Smooth muscle cell (in vitro differentiated cells): ENCODE measurements at regions not wholly inside any gene's neighbourhood (a gene's known extent, or its start where the extent isn't known, plus 50 kb on each side); places are given as distances from the start of the nearest gene placed in this dataset.

ENCODE experiments used
- DNase-seq: peaks from one replicate; lab custom pipeline; 2025; ENCODE audit not compliant: unreplicated experiment; lab: John Stamatoyannopoulos, UW
- H2AFZ ChIP-seq: fragments of 200-600 bp; sonication (generic); 2 replicates; pipeline ENCODE4 v1.6.0; 2016; ENCODE audit warnings: antibody characterized with exemption, low read depth, mild to moderate bottlenecking
- H3F3A ChIP-seq: fragments of 200-600 bp; sonication (generic); 2 replicates; pipeline ENCODE4 v1.6.0; 2017; ENCODE audit warnings: antibody characterized with exemption, low read depth
- H3K27ac ChIP-seq: fragments of 200-600 bp; sonication (generic); 2 replicates; pipeline ENCODE4 v1.5.1; 2016; ENCODE audit warnings: low read depth, mild to moderate bottlenecking
- H3K27me3 ChIP-seq: fragments of 200-600 bp; sonication (generic); 2 replicates; pipeline ENCODE4 v1.6.1; 2016; ENCODE audit warnings: low read depth, mild to moderate bottlenecking
- H3K36me3 ChIP-seq: fragments of 200-600 bp; sonication (generic); 2 replicates; pipeline ENCODE4 v1.5.1; 2016; ENCODE audit warnings: low read depth
- H3K4me1 ChIP-seq: fragments of 200-600 bp; sonication (generic); 2 replicates; pipeline ENCODE4 v1.5.1; 2016; ENCODE audit warnings: low read depth
- H3K4me2 ChIP-seq: fragments of 200-600 bp; sonication (generic); 2 replicates; pipeline ENCODE4 v1.6.0; 2016; ENCODE audit warnings: mild to moderate bottlenecking
- H3K4me3 ChIP-seq: fragments of 200-600 bp; sonication (generic); 2 replicates; pipeline ENCODE4 v1.5.1; 2016; ENCODE audit warnings: mild to moderate bottlenecking
- H3K79me2 ChIP-seq: fragments of 200-600 bp; sonication (generic); 2 replicates; pipeline ENCODE4 v1.6.0; 2016; ENCODE audit warnings: low read depth, mild to moderate bottlenecking
- H3K9ac ChIP-seq: fragments of 200-600 bp; sonication (generic); 2 replicates; pipeline ENCODE4 v1.6.0; 2016; ENCODE audit warnings: low read depth
- H3K9me3 ChIP-seq: fragments of 200-600 bp; sonication (generic); replicated peaks from 2 replicates; pipeline ENCODE4 v1.5.1; 2016; ENCODE audit warnings: low read depth
- H4K20me1 ChIP-seq: fragments of 200-600 bp; sonication (generic); 2 replicates; pipeline ENCODE4 v1.6.0; 2016; ENCODE audit warnings: low read depth
- WGBS: methylation state at CpG from one replicate; pipeline ENCODE4 v1.1.7; 2016; ENCODE audit warnings: low lambda C conversion rate; 5-methylcytosine and 5-hydroxymethylcytosine counted together
- TF ChIP-seq, protein P1 (sequence below): fragments of 200-600 bp; sonication (generic); IDR thresholded peaks from 2 replicates; pipeline ENCODE4 v1.5.1; 2017; ENCODE audit warnings: borderline replicate concordance, mild to moderate bottlenecking, antibody characterized with exemption; ENCODE audit not compliant: insufficient read depth, poor library complexity, severe bottlenecking

GRCh38 chr21:43313939-43314405 lies 113.0 kb downstream of the SIK1 start:
- 86% methylated on average over 9 of the region's 9 CpGs for WGBS
- no peaks in the 10 kb centered on the region for H3K9me3 ChIP-seq
- no peaks in the 10 kb centered on the region for H3K79me2 ChIP-seq
- DNase-seq: no peak
- no peaks in the 10 kb centered on the region for H3K36me3 ChIP-seq
- TF ChIP-seq, protein P1, sequence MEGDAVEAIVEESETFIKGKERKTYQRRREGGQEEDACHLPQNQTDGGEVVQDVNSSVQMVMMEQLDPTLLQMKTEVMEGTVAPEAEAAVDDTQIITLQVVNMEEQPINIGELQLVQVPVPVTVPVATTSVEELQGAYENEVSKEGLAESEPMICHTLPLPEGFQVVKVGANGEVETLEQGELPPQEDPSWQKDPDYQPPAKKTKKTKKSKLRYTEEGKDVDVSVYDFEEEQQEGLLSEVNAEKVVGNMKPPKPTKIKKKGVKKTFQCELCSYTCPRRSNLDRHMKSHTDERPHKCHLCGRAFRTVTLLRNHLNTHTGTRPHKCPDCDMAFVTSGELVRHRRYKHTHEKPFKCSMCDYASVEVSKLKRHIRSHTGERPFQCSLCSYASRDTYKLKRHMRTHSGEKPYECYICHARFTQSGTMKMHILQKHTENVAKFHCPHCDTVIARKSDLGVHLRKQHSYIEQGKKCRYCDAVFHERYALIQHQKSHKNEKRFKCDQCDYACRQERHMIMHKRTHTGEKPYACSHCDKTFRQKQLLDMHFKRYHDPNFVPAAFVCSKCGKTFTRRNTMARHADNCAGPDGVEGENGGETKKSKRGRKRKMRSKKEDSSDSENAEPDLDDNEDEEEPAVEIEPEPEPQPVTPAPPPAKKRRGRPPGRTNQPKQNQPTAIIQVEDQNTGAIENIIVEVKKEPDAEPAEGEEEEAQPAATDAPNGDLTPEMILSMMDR: no peak
- H3K4me1 ChIP-seq: peaks cover 10% of the 10 kb centered on the region
- peaks cover 12% of the 10 kb centered on the region for H3F3A ChIP-seq
- no peaks in the 10 kb centered on the region for H3K27me3 ChIP-seq
- H3K4me3 ChIP-seq: no peak overlapping the region
- H3K27ac ChIP-seq: no peak overlapping the region
- H2AFZ ChIP-seq: no peak overlapping the region
- no peaks in the 10 kb centered on the region for H4K20me1 ChIP-seq
- H3K4me2 ChIP-seq: no peak overlapping the region
- H3K9ac ChIP-seq: no peak overlapping the region

DNA sequence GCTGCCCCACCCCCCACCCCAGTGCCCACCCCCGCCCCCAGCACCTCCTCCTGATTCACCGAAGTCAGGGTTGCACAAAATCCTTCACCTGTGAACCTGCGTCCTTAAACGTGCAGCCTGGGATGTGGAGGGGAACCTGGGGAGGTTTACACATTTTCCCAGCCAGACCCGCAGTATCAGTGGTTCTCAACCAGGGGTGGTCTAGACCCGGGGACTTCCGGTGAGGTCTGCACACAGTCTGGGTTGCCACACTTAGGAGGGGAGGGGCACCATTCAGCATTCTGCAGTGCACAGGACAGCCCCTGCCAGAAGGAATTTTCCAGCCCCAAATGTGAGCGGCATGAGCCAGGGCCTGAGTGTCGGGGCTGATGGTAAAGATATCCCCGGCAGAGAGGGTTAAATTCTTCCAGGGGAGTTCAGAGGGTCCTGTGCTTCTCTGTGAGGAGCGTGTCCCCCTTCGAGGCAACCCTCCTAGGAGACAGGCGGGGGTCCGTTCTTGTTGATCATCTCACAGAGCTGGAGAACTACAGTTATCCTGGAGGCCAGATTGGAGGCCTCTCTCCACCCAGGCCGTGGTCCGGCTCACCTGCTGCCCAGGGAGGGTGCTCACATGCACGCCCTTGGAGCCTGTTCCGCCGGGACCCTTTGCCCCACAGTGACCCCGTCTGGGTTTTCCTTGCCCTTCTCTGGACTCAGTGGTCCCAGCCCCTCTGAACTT lies 113.6 kb downstream of the SIK1 start:
- no peaks in the 10 kb centered on the region for H3K79me2 ChIP-seq
- H2AFZ ChIP-seq: no peak overlapping the region
- no peak overlapping the region for H3K9ac ChIP-seq
- H3K36me3 ChIP-seq: no peaks in the 10 kb centered on the region
- H4K20me1 ChIP-seq: no peaks in the 10 kb centered on the region
- H3K4me2 ChIP-seq: no peak overlapping the region
- TF ChIP-seq, protein P1: no peak
- H3K27me3 ChIP-seq: no peaks in the 10 kb centered on the region
- H3F3A ChIP-seq: peaks cover 8% of the 10 kb centered on the region
- DNase-seq: no peak
- H3K9me3 ChIP-seq: no peaks in the 10 kb centered on the region
- 77% methylated on average over 20 of the region's 20 CpGs for WGBS
- peaks cover 8% of the 10 kb centered on the region for H3K4me1 ChIP-seq
- H3K4me3 ChIP-seq: no peak overlapping the region
- H3K27ac ChIP-seq: no peak overlapping the region

GRCh38 chr21:43312751-43313169 lies 114.2 kb downstream of the SIK1 start:
- Histone ChIP-seq H3K79me2 (no peaks in the 10 kb centered on the region), H3K27me3 (no peaks in the 10 kb centered on the region), H3K27ac (no peak overlapping the region), H3K4me1 (peaks cover 8% of the 10 kb centered on the region), H3K4me2 (no peak overlapping the region), H3K9ac (no peak overlapping the region), H3F3A (peaks cover 1% of the 10 kb centered on the region), H3K36me3 (no peaks in the 10 kb centered on the region), H3K9me3 (no peaks in the 10 kb centered on the region), H3K4me3 (no peak overlapping the region), H4K20me1 (no peaks in the 10 kb centered on the region), H2AFZ (no peak overlapping the region)
- WGBS: 72% methylated on average over 6 of the region's 6 CpGs
- TF ChIP-seq, protein P1: no peak
- DNase-seq: no peak

DNA sequence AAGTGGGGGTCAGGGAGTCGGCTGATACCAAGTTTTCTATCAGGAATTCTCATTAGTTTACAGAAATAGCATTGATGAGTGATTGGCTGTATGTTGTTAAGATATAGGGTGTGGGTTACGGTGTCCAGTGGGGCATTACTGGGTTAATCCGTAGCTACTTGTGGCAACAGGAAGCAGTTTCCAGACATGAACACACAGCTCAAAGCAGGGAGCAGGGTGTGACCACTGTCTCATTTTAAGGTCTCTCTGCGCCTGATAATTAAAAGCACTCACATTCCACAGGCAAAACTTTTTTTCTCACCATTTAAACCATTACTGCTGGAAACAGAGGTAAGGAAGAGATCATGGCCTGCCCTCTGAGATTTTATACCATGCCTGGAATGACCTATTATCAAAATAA lies 114.9 kb downstream of the SIK1 start:
- no peaks in the 10 kb centered on the region for H3K79me2 ChIP-seq
- no peaks in the 10 kb centered on the region for H4K20me1 ChIP-seq
- no peak overlapping the region for H3K9ac ChIP-seq
- peak overlapping the region; percentile 20 for H3K4me2 ChIP-seq
- no peak overlapping the region for H3K4me3 ChIP-seq
- TF ChIP-seq, protein P1: no peak
- no peaks in the 10 kb centered on the region for H3K27me3 ChIP-seq
- peaks cover 13% of the 10 kb centered on the region for H3K4me1 ChIP-seq
- H3K9me3 ChIP-seq: no peaks in the 10 kb centered on the region
- 33% methylated on average over 4 of the region's 4 CpGs for WGBS
- no peaks in the 10 kb centered on the region for H3F3A ChIP-seq
- H3K36me3 ChIP-seq: no peaks in the 10 kb centered on the region
- DNase-seq: no peak
- H2AFZ ChIP-seq: peak overlapping the region; percentile 70
- peak overlapping the region; percentile 36 for H3K27ac ChIP-seq
